ENCODE measurements at regions not wholly inside any gene's neighbourhood (a gene's known extent, or its start where the extent isn't known, plus 50 kb on each side); places are given as distances from the start of the nearest gene placed in this dataset.

DNA sequence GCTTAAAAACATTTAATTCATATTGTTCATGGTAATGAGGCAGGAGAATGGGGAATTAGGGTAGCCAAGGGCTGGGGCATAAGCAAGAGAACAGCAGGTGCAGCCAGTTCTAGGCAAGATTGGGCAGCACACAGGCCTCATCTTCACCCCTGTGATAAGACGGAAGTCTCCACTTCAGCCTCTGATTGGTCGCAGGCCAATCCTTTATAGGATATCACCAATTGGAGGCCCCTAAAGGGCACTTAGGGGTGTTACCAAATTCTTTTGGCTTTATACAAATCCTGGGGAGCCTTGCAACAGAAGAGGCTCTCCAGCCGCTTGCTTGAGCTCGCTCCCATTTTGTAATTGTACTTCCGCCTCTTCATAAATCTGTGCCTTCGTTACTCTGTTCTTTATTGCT lies 231.1 kb downstream of the REEP3 start:
- H3K27ac ChIP-seq = no peak overlapping the region
- H2AFZ ChIP-seq = no peak overlapping the region
- DNase-seq (ENCODE audit: low spot score) = no peak
- no peaks in the 10 kb centered on the region for H3K27me3 ChIP-seq
- 97% methylated on average over 6 of the region's 6 CpGs for WGBS (ENCODE audit: low lambda C conversion rate, missing lambda C conversion rate)
- H3K9me2 ChIP-seq (replicated peaks; ENCODE audit: insufficient read depth) = no peaks in the 10 kb centered on the region
- no peaks in the 10 kb centered on the region for H3K9me3 ChIP-seq (ENCODE audit: low read depth)
- TF ChIP-seq EZH2 (IDR thresholded peaks at IDR 0.05; ENCODE audit: borderline replicate concordance) (no peak), EZH2phosphoT487 (IDR thresholded peaks at IDR 0.05; ENCODE audit: low read depth, severe bottlenecking, unreplicated experiment) (no peak)
- TF ChIP-seq, protein P1, sequence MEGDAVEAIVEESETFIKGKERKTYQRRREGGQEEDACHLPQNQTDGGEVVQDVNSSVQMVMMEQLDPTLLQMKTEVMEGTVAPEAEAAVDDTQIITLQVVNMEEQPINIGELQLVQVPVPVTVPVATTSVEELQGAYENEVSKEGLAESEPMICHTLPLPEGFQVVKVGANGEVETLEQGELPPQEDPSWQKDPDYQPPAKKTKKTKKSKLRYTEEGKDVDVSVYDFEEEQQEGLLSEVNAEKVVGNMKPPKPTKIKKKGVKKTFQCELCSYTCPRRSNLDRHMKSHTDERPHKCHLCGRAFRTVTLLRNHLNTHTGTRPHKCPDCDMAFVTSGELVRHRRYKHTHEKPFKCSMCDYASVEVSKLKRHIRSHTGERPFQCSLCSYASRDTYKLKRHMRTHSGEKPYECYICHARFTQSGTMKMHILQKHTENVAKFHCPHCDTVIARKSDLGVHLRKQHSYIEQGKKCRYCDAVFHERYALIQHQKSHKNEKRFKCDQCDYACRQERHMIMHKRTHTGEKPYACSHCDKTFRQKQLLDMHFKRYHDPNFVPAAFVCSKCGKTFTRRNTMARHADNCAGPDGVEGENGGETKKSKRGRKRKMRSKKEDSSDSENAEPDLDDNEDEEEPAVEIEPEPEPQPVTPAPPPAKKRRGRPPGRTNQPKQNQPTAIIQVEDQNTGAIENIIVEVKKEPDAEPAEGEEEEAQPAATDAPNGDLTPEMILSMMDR (IDR thresholded peaks at IDR 0.05; ENCODE audit: poor library complexity) = no peak
- H3K4me2 ChIP-seq = no peak overlapping the region
- H3K4me1 ChIP-seq (ENCODE audit: insufficient read depth) = no peaks in the 10 kb centered on the region
- H4K20me1 ChIP-seq (ENCODE audit: insufficient read depth, poor library complexity, severe bottlenecking) = no peaks in the 10 kb centered on the region
- H3K36me3 ChIP-seq (replicated peaks; ENCODE audit: insufficient read depth, low read depth) = no peaks in the 10 kb centered on the region
- H3K4me3 ChIP-seq = no peak overlapping the region
- H3K79me2 ChIP-seq = no peaks in the 10 kb centered on the region

GRCh38 chr10:63753808-63754207 lies 232.6 kb downstream of the REEP3 start:
- no peaks in the 10 kb centered on the region for H3K4me1 ChIP-seq (ENCODE audit: insufficient read depth)
- no peak overlapping the region for H3K27ac ChIP-seq
- H3K27me3 ChIP-seq = no peaks in the 10 kb centered on the region
- H3K79me2 ChIP-seq = no peaks in the 10 kb centered on the region
- H3K4me3 ChIP-seq = no peak overlapping the region
- 77% methylated on average over 2 of the region's 2 CpGs for WGBS (ENCODE audit: low lambda C conversion rate, missing lambda C conversion rate)
- no peak for DNase-seq (ENCODE audit: low spot score)
- no peaks in the 10 kb centered on the region for H3K9me2 ChIP-seq (replicated peaks; ENCODE audit: insufficient read depth)
- no peak overlapping the region for H3K4me2 ChIP-seq
- H3K9me3 ChIP-seq (ENCODE audit: low read depth) = no peaks in the 10 kb centered on the region
- no peaks in the 10 kb centered on the region for H4K20me1 ChIP-seq (ENCODE audit: insufficient read depth, poor library complexity, severe bottlenecking)
- TF ChIP-seq EZH2 (IDR thresholded peaks at IDR 0.05; ENCODE audit: borderline replicate concordance) = no peak
- no peak for TF ChIP-seq EZH2phosphoT487 (IDR thresholded peaks at IDR 0.05; ENCODE audit: low read depth, severe bottlenecking, unreplicated experiment)
- TF ChIP-seq, protein P1 (IDR thresholded peaks at IDR 0.05; ENCODE audit: poor library complexity) = no peak
- no peaks in the 10 kb centered on the region for H3K36me3 ChIP-seq (replicated peaks; ENCODE audit: insufficient read depth, low read depth)
- H2AFZ ChIP-seq = no peak overlapping the region

DNA sequence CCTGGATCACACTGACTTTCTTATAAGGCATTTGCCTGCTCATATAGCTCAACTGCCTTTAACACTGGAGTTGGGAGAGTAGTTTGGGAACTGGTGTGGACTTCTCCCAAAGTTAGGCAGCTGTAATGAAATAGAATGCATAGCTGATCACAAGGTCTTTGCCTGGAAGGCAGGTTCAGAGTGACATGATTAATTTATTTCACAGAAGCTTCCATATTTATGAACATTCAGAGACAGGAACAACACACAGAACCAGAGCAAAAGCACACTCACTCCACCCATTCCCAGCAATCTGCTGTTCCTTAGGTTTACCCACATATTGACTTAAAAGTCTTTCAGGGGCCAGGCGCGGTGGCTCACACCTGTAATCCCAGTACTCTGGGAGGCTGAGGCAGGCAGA lies 234.2 kb downstream of the REEP3 start:
- TF ChIP-seq EZH2 (IDR thresholded peaks at IDR 0.05; ENCODE audit: borderline replicate concordance) (no peak), EZH2phosphoT487 (IDR thresholded peaks at IDR 0.05; ENCODE audit: low read depth, severe bottlenecking, unreplicated experiment) (no peak)
- TF ChIP-seq, protein P1 (IDR thresholded peaks at IDR 0.05; ENCODE audit: poor library complexity) = no peak
- no peak overlapping the region for H2AFZ ChIP-seq

GRCh38 chr10:63757067-63757466 lies 235.9 kb downstream of the REEP3 start:
- Histone ChIP-seq H3K9me3 (ENCODE audit: low read depth) (no peaks in the 10 kb centered on the region), H3K36me3 (replicated peaks; ENCODE audit: insufficient read depth, low read depth) (no peaks in the 10 kb centered on the region), H3K27me3 (no peaks in the 10 kb centered on the region), H3K27ac (no peak overlapping the region), H3K9me2 (replicated peaks; ENCODE audit: insufficient read depth) (no peaks in the 10 kb centered on the region), H3K4me2 (no peak overlapping the region), H3K79me2 (no peaks in the 10 kb centered on the region), H3K4me1 (ENCODE audit: insufficient read depth) (peaks cover 4% of the 10 kb centered on the region), H2AFZ (no peak overlapping the region), H3K4me3 (no peak overlapping the region), H4K20me1 (ENCODE audit: insufficient read depth, poor library complexity, severe bottlenecking) (no peaks in the 10 kb centered on the region)
- TF ChIP-seq, protein P1 (IDR thresholded peaks at IDR 0.05; ENCODE audit: poor library complexity) = no peak
- TF ChIP-seq EZH2 (IDR thresholded peaks at IDR 0.05; ENCODE audit: borderline replicate concordance) (no peak), EZH2phosphoT487 (IDR thresholded peaks at IDR 0.05; ENCODE audit: low read depth, severe bottlenecking, unreplicated experiment) (no peak)
- WGBS (ENCODE audit: low lambda C conversion rate, missing lambda C conversion rate) = 75% methylated on average over 2 of the region's 2 CpGs
- no peak for DNase-seq (ENCODE audit: low spot score)

More for the DNA sequence above, 234.2 kb downstream of the REEP3 start:
- Histone ChIP-seq H3K36me3 (replicated peaks; ENCODE audit: insufficient read depth, low read depth) (no peaks in the 10 kb centered on the region), H3K27me3 (no peaks in the 10 kb centered on the region), H3K27ac (no peak overlapping the region), H3K9me2 (replicated peaks; ENCODE audit: insufficient read depth) (no peaks in the 10 kb centered on the region), H3K4me3 (no peak overlapping the region), H3K4me1 (ENCODE audit: insufficient read depth) (peaks cover 2% of the 10 kb centered on the region), H3K79me2 (no peaks in the 10 kb centered on the region), H3K4me2 (no peak overlapping the region), H3K9me3 (ENCODE audit: low read depth) (no peaks in the 10 kb centered on the region), H4K20me1 (ENCODE audit: insufficient read depth, poor library complexity, severe bottlenecking) (no peaks in the 10 kb centered on the region)
- 93% methylated on average over 2 of the region's 2 CpGs for WGBS (ENCODE audit: low lambda C conversion rate, missing lambda C conversion rate)
- no peak for DNase-seq (ENCODE audit: low spot score)

Measured in hepatocyte (in vitro differentiated cells).